ENCODE measurements at regions not wholly inside any gene's neighbourhood (a gene's known extent, or its start where the extent isn't known, plus 50 kb on each side); places are given as distances from the start of the nearest gene placed in this dataset.
"Not testable (repeated sequence)": the region's sequence is repeated elsewhere in the genome, so short reads cannot be mapped to it uniquely, and the experiment has no call there.

DNA sequence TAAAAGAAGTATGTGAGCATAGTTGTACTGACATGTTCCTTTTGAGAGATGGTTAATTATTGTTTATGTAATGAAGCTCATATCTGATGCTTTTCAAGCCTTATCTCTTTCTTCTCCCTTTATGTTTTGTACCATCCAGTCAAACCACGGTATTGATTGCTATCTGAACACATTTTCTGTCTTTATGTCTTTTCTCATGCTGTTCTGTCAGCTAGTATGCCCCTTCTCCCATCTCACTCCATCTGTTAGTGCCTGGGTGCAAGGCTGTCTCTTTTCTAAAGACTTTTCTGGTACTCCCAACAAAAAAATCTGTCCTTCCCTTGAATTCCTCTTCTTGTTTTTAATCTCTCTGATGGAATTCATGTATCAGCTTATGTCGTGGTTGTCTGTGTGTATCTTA, 883.8 kb upstream of the IGFBP7 start:
- no peak for DNase-seq

GRCh38 chr4:57989430-57989829, 879.2 kb upstream of the IGFBP7 start:
- no peak for DNase-seq

DNA sequence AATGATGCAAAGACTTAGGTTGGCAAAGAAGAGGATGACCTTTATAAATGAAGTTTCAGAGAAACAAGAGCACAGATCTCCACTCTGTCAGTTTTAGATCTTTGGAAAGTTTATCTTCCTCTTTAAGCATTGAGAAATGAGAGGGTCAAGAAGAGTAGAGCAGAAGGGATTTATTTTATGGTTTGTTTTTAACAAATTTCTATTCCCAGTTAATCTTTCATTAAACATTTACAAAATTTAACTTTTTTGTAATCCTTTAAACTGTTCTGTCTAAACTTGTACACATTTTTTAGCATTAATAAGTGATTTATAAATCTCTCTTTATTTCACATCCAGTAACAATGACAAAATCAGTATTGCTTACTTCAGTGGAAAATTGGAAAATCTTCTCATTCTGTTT, 875.0 kb upstream of the IGFBP7 start:
- no peak for DNase-seq

- DNase-seq, result no peak
Measured at GRCh38 chr4:57981123-57981522, 870.9 kb upstream of the IGFBP7 start.

GRCh38 chr4:57974821-57975220, 864.6 kb upstream of the IGFBP7 start:
- DNase-seq, result no peak

DNA sequence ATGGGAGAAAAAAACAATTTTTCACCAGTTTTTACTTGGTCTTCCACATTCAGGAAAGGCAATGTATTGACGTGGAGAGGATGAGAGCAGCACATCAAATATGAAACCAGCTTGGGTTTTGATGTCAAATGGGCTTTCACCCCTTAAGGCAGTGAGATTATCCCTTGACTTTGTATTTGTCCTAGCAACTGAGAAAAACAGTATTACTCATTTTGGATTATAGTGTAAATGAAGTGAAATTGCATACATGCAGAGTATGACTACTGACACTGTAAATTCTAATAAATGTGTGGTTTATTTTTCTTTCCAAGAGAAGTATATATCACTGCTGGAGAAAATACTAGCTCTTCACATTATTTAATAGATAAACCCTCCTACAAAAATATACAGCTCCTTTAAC, 863.6 kb upstream of the IGFBP7 start:
- DNase-seq, result no peak

GRCh38 chr4:57971261-57971660, 861.1 kb upstream of the IGFBP7 start:
- DNase-seq, result no peak

DNA sequence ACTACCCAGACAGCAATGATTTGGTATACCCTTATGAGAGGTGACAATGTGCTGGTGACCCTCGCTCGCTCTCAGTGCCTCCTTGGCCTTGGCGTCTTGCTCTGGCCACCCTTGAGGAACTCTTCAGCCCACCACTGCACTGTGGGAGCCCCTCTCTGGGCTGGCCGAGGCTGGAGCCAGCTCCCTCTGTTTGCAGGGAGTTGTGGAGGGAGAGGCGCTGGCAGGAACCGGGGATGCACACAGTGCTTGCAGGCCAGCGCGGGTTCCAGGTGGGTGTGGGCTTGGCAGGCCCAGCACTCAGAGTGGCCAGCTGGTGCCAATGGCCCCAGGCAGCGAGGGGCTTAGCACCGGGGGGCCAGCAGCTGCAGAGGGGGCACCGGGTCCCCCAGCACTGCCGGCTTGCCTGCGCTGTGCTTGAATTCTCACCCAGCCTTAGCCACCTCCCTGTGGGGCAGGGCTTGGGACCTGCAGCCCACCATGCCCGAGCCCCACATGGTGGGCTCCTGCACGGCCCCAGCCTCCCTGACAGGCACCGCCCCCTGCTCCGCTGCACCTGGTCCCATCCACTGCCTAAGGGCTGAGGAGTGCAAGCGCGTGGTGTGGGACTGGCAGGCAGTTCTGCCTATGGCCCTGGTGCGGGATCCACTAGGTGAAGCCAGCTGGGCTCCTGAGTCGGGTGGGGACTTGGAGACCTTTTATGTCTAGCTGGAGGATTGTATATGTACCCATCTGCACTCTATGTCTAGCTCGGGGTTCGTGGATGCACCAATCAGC, 857.0 kb upstream of the IGFBP7 start:
- DNase-seq, result no peak

DNA sequence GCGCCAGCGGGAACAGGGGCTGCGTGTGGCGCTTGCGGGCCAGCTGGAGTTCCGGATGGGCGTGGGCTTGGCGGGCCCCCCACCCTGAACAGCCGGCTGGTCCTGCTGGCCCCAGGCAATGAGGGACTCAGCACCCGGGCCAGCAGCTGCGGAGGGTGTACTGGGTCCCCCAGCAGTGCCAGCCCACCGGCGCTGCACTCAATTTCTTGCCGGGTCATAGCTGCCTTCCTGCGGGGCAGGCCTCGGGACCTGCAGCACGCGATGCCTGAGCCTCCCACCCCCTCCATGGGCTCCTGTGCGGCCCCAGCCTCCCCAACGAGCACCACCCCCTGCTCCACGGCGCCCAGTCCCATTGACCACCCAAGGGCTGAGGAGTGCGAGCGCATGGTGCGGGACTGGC, 855.2 kb upstream of the IGFBP7 start:
- not testable (repeated sequence) for DNase-seq

DNA sequence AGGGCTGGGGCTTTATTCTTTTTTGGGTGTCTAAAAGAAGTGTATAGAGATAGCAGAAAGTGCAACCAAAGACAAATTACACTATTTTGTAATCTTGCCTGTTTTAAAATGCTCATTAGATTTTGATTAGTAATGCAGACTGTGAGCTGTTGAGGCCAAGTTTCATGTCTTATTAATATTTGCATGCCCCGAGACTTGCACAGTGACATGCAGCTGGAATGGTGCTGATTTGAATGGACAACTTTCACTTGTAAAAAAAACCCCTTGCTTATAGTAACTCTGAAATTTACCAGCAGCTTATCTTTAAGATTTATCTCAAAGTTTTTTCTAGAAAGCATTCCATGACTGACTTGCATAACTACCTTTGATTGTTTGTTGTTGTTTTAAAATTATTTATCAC, 835.1 kb upstream of the IGFBP7 start:
- DNase-seq, result no peak

DNA sequence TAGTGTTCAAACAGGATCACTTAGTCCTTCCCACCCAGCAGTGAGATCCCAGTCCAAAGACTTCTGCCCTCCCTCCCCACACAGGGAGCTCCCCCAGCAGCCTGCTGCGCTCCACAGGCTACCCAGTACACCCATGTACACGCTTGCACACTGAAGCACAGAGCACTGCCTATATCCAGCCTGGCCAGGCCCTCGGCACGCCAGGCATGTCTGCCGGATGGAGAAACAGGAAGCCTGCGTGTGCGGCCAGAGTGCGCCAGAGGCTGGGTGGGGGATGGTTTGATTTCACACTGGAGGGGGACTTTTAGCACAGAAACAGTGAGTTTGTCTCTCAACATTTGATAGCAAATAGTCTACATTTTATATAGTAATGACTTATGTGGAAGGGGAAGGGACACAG, 833.5 kb upstream of the IGFBP7 start:
- no peak for DNase-seq

DNA sequence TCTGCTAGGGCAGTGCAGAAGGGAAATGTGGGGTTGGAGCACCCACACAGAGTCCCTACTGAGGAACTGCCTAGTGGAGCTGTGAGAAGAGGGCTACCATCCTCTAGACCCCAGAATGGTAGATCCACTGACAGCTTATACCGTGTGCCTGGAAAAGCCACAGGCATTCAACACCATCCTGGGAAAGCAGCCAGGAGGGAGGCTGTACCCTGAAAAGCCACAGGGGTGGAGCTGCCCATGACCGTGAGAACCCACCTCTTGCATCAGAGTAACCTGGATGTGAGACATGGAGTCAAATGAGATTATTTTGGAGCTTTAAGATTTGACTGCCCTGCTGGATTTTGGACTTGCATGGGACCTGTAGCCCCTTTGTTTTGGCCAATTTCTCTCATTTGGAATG, 827.1 kb upstream of the IGFBP7 start:
- not testable (repeated sequence) for DNase-seq

DNA sequence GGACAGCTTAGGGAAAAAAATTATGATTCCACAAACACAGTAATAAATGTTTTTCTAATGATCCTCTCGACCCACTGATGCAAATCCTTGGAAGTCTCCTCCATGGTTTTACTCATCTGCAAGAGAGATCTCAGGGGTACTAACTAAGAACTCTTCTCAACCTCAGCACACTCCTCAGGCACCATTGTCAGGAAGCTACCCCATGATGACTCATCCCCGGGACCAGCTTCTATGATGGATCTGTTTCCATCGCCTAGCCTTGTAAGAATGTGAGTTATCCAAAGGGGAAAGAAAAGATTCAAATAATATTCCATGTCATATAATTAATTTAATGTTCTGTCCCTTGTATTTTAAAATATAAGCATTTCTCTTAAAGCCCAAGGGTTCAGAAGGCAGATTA, 816.1 kb upstream of the IGFBP7 start:
- no peak for DNase-seq

DNA sequence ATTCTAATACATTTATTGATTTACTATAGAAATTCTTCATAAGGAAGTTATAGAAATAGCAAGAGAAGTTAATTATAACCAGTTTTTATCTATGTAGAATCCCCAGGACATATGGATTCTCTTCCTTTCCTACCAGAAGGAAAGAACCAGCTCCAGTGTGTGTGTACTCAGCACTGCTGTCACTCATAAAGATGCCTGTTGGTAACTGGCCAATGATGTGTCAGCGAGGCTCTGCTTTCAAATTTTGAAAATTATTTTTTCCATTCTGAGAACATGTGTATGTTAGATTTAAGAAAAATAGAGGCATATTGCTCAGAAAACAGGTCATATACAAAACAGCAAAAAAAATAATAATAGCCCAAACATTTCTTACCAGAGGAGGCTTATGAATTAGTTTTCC, 814.8 kb upstream of the IGFBP7 start:
- DNase-seq, result no peak

GRCh38 chr4:57916479-57916878, 806.3 kb upstream of the IGFBP7 start:
- DNase-seq, result no peak

DNA sequence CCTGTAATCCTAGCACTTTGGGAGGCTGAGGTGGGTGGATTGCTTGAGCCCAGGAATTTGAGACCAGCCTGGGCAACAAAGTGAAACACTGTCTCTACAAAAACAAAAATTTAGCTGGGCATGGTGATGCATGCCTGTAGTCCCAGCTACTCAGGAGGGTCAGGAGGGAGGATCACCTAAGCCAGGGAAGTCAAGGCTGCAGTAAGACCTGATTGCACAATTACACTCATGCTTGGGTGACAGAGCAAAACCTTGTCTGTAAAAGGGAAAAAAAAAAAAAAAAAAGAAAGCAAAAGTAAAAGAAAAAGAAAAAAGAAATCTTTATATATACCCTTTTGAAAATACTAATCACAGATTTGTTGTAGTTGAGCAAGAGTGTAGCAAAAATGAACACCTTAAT, 801.0 kb upstream of the IGFBP7 start:
- DNase-seq, result no peak

GRCh38 chr4:57910151-57910550, 800.0 kb upstream of the IGFBP7 start:
- no peak for DNase-seq

- DNase-seq, result no peak
Measured at GRCh38 chr4:57905965-57906364, 795.8 kb upstream of the IGFBP7 start.

GRCh38 chr4:57877047-57877458, 766.9 kb upstream of the IGFBP7 start:
- DNase-seq, result no peak

DNA sequence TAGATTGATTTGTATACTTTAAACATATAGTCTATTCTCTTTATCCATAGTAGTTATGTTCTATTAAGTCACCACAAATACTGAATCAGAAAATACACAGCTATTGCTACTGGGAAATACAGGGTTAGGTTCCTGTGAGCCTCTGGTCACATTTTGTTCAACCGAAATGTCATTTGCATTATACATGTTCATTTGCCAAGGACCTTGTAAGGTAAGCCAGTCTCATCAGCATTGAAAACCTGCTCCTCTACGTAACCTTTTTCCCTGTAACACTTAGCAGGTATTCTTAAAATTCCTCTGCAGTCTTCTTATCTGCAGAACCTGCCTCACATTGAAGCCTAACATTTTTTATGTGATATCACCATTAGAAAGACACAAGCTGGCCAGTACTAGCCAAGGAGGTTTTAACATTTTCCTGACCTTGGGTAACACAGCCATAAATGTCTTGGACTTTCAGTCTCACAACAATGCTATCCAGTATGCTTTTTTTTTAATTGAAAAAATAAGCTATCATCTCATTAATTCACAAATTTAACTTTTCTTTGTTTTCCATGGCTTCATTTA, 765.7 kb upstream of the IGFBP7 start:
- DNase-seq, result no peak

- no peak for DNase-seq
Measured at GRCh38 chr4:57866468-57867171, 756.4 kb upstream of the IGFBP7 start.

DNA sequence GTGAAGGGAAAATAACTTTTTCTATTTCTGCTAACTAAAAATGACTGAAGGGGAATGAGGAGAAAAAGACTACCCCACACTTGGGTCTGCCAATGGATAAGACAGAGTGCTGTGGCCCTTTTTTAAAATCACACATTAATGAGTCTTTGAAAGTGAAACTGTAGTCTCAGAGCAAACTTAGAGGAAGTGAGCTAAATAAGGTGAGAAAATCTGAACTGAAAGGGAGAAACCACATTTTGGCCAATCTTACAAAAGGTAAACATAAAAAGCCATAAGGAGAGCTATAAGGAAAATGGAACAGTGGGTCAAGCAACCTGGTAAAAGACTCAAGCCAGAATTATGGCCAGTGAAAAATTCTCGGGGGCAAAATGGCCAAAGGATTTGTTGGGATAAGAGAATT, 755.1 kb upstream of the IGFBP7 start:
- no peak for DNase-seq

DNA sequence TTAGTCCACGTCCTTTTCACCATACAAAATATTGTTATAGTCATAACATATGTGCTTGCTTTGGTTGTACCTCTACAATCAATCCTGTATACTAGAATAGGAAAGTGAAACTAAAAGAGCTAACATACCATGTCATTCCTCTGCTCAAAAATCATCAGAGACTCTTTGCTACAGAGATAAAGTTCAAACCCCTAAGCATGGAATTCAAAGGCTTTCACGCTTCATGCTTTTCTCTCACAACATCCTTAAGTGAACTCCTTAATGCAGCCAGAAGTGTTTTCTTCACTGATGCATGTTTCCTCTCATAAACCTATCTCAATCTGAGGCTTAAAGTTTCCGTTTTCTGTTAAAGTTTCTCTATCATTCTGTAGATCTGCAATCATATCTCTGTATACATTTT, 744.6 kb upstream of the IGFBP7 start:
- no peak for DNase-seq

DNA sequence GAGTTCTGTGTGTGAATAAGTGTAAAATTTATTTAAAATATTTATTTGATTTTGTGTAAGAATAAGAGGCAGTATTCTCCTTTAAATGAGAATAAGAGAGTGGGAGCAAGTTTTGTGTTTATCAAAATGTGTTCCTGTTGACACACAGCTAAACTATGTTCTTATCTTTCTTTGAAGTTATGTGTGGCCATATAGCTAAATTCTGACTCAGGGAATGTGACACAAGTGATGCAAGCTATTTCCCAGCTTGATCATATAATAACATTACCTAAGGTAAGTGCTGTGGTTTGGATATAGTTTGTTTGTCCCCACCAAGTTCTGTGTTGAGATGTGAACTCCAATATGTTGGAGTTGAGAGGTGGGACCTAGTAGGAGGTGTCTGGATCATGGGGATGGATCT, 740.0 kb upstream of the IGFBP7 start:
- DNase-seq, result no peak

Data from CD4-positive, alpha-beta T cell treated with Interleukin-17A for 1 hour (primary cell).